ENCODE measurements at regions not wholly inside any gene's neighbourhood (a gene's known extent, or its start where the extent isn't known, plus 50 kb on each side); places are given as distances from the start of the nearest gene placed in this dataset.

DNA sequence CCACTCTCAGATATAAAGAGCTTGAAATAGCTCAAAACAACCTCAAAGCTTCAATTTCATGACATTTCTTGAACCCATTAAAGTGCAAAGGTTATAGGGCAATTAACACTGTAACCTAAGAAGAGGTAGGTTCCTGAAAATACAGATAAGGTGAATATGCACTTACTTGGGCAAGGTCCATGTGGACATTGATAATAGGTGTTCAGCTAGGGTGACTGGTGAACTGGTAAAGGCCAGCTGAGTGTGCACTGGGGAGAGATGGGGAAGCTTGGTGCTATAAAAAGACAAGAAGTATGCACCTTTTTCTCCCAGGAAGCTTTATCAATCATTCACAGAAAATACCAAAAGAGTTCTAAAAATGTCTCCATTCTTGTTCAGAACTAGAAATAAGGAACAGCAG lies 418.6 kb downstream of the SLC16A7 start:
- TF ChIP-seq, protein P1, sequence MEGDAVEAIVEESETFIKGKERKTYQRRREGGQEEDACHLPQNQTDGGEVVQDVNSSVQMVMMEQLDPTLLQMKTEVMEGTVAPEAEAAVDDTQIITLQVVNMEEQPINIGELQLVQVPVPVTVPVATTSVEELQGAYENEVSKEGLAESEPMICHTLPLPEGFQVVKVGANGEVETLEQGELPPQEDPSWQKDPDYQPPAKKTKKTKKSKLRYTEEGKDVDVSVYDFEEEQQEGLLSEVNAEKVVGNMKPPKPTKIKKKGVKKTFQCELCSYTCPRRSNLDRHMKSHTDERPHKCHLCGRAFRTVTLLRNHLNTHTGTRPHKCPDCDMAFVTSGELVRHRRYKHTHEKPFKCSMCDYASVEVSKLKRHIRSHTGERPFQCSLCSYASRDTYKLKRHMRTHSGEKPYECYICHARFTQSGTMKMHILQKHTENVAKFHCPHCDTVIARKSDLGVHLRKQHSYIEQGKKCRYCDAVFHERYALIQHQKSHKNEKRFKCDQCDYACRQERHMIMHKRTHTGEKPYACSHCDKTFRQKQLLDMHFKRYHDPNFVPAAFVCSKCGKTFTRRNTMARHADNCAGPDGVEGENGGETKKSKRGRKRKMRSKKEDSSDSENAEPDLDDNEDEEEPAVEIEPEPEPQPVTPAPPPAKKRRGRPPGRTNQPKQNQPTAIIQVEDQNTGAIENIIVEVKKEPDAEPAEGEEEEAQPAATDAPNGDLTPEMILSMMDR (IDR thresholded peaks at IDR 0.05; ENCODE audit: insufficient read depth, low read length, poor library complexity, severe bottlenecking) = no peak
- TF ChIP-seq EZH2phosphoT487 (conservative IDR thresholded peaks at IDR 0.05; ENCODE audit: low read length) = no peak
